NB4 (cell line): ENCODE measurements at regions not wholly inside any gene's neighbourhood (a gene's known extent, or its start where the extent isn't known, plus 50 kb on each side); places are given as distances from the start of the nearest gene placed in this dataset.
"Not testable (repeated sequence)": the region's sequence is repeated elsewhere in the genome, so short reads cannot be mapped to it uniquely, and the experiment has no call there.

ENCODE experiments used
- DNase-seq: peaks from one replicate; pipeline ENCODE4 v3.0.0; 2010; ENCODE audit warnings: low read depth
- H3K4me3 ChIP-seq: one replicate; pipeline ENCODE4 v1.5.1; 2011; ENCODE audit warnings: mild to moderate bottlenecking, low read depth, low read length, moderate library complexity
- MYC ChIP-seq: IDR thresholded peaks from 2 replicates; pipeline ENCODE4 v1.6.1; 2011; ENCODE audit warnings: low read depth, low read length
- POLR2A ChIP-seq: IDR thresholded peaks from 2 replicates; pipeline ENCODE4 v1.6.1; 2011; ENCODE audit warnings: mild to moderate bottlenecking; ENCODE audit not compliant: insufficient read length; ENCODE audit errors: extremely low read depth
- TF ChIP-seq, protein P1 (sequence below): IDR thresholded peaks from one replicate; pipeline ENCODE4 v1.5.1; 2012; ENCODE audit warnings: low read depth, low read length
- TF ChIP-seq, protein P2 (sequence below): IDR thresholded peaks from 2 replicates; pipeline ENCODE4 v1.6.1; 2011; ENCODE audit warnings: low read depth, low read length

DNA sequence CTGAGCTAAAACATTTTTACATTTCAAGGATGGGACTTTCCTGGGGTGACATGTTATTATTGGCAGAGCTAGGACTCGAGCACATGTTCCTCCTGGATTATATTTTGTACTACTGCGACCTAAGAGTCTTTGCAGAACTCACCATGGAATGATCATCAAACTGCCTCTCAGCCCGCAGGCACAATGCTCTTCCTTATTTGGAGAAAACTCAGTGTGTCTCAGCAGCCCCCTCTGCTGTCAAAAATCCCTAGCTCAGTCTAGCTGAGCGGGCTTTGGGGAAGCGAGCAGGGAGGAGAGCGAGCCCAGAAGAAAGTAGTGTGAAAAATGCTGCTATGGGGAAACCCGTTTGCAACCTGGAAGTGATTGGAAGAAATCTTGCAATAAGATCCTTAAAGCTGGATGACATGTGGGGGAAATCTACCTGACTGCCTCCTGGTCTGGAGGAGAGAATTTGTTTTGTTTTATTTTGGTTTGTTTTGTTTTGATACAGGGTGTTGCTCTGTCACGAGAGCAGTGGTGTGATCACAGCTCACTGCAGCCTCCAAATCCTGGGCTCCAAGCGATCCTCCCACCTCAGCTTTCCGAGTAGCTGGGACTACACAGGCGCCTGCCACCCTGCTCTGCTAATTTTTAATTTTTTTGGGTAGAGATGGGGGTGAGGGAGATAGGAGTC lies 89.9 kb upstream of the CLINT1 start:
- H3K4me3 ChIP-seq: no peak overlapping the region
- TF ChIP-seq POLR2A: no peak
- TF ChIP-seq, protein P1, sequence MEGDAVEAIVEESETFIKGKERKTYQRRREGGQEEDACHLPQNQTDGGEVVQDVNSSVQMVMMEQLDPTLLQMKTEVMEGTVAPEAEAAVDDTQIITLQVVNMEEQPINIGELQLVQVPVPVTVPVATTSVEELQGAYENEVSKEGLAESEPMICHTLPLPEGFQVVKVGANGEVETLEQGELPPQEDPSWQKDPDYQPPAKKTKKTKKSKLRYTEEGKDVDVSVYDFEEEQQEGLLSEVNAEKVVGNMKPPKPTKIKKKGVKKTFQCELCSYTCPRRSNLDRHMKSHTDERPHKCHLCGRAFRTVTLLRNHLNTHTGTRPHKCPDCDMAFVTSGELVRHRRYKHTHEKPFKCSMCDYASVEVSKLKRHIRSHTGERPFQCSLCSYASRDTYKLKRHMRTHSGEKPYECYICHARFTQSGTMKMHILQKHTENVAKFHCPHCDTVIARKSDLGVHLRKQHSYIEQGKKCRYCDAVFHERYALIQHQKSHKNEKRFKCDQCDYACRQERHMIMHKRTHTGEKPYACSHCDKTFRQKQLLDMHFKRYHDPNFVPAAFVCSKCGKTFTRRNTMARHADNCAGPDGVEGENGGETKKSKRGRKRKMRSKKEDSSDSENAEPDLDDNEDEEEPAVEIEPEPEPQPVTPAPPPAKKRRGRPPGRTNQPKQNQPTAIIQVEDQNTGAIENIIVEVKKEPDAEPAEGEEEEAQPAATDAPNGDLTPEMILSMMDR: peak; percentile 72
- TF ChIP-seq, protein P2, sequence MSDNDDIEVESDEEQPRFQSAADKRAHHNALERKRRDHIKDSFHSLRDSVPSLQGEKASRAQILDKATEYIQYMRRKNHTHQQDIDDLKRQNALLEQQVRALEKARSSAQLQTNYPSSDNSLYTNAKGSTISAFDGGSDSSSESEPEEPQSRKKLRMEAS: peak; percentile 56; the same call in 1 of the 2 replicates
- DNase-seq: peak; percentile 84

DNA sequence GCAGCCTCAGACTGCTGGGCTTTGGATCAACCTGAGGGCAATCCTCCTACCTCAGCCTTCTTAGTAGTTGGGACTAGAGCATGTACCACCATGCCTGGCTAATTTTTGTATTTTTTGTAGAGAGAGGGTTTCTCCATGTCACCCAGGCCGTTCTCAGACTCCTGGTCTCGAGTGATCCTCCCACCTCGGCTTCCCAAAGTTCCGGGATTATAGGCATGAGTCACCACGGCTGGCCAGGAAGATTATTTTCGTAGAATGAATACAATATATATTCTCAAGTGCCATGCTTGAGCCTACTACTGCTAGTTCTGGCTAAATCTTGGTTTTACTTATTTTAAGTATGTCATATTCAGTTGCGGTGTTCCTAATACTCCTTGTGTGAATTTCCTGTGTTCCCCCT lies 88.2 kb upstream of the CLINT1 start:
- TF ChIP-seq POLR2A (no peak), MYC (no peak)
- TF ChIP-seq, protein P2: no peak
- TF ChIP-seq, protein P1: no peak
- no peak for DNase-seq

DNA sequence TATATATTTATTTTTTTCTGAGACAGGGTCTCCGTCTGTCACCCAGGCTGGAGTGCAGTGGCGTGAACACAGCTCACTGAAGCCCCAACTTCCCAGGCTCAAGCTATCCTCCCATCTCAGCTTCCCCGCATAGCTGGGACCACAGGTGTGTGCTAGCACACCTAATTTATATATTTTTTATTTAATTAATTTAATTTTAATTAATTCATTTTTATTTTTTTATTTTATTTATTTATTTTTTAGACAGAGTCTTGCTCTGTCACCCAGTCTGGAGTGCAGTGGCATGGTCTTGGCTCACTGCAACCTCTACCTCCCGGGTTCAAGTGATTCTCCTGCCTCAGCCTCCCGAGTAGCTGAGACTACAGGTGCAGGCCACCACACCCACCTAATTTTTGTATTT lies 86.9 kb upstream of the CLINT1 start:
- DNase-seq, H3K4me3 ChIP-seq: not testable (repeated sequence)

More for the DNA sequence above, 88.2 kb upstream of the CLINT1 start:
- no peak overlapping the region for H3K4me3 ChIP-seq

DNA sequence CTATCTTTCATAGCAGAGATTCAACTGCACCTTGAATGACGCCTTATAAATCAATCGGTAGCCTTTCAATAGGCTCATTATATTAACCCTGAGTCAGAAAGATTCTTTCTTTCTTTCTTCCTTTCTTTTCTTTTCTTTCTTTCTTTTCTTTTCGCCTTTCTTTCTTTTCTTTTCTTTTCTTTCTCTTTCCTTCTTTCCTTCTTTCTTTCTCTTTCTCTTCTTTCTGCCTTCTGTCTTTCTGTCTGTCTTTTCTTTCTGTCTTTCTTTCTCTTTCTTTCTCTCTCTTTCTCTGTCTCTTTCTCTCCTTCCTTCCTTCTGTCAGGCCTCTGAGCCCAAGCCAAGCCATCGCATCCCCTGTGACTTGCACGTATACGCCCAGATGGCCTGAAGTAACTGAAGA lies 86.0 kb upstream of the CLINT1 start:
- no peak for DNase-seq
- TF ChIP-seq POLR2A (no peak), MYC (no peak)
- TF ChIP-seq, protein P1: no peak
- TF ChIP-seq, protein P2: no peak
- no peak overlapping the region for H3K4me3 ChIP-seq

DNA sequence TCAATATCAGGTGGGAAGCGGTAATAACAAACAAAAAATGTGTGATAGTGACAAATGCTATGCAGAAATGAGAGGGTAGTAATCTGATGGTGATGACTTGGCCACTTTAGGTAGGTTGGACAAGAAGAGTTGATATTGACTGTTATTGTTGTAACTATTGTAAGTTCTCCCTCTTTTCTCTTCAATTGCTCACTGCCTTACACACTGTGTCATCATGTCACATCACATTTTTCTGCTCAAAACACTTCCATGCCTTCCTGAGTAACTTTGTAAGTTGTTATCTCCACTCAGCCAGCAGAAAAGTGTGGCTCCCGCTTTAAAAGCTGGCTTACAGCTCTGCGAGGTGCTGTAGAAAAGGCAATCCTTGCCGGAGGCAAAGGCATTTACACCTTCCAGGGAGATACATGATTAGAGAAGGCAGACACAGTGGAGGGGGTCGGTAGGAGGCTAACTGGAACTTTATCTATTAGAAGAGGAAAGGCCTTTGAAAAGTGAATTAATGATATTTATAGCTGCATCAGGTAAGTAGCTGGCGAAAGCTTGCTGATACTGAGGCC lies 85.2 kb upstream of the CLINT1 start:
- no peak for TF ChIP-seq MYC
- no peak for DNase-seq
- H3K4me3 ChIP-seq: no peak overlapping the region

DNA sequence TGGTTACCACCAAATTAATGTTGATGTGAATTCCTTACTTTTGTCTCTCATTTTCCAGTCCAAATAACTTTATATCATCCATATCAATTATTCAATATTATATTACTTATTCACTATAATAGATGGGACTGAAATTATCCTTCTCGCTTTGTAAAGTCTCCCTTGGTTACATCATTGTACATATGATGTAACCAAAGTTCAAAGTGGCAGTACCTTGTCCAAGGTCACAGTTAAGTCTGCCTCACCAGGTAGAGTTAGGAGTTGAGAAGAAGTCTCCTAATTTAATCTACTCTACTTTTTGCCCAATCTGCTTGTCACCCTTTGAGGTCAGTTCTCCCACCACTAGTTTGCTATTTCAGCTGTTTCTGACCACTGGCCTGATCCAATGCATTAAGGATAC lies 83.7 kb upstream of the CLINT1 start:
- no peak for DNase-seq
- TF ChIP-seq, protein P1: no peak
- no peak overlapping the region for H3K4me3 ChIP-seq

DNA sequence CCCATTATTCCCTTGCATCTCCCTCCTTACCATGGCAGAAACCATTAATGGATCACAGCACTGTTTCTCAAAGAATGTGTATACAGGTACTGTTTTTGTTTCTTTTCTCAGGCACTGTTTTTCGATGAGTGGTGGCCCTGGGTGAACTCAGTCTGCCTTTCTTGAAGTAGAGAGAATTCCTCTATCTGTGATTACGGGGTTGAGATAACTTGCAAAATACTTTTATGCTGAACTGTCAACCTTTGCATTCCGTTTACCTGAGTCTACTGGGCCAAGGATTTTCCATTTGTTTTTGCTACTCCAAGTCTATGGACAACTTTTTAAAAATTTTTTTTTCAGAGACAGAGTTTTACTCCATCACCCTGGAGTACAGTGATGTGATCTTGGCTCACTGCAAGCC lies 82.7 kb upstream of the CLINT1 start:
- TF ChIP-seq, protein P1: no peak
- no peak for TF ChIP-seq POLR2A
- TF ChIP-seq MYC: no peak
- TF ChIP-seq, protein P2: no peak
- DNase-seq: no peak
- H3K4me3 ChIP-seq: no peak overlapping the region

DNA sequence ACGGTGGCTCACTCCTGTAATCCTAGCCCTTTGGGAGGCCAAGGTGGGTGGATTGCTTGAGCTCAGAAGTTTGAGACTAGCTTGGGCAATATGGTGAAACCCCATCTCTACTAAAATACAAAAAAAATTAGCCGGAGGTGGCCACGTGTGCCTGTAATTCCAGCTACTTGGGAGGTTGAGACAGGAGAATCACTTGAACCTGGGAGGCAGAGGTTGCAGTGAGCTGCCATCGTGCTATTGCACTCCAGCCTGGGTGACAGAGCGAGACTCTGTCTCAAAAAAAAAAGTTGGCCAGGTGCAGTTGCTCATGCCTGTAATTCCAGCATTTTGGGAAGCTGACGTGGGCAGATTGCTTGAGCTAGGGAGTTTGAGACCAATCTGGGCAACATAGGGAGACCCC lies 79.2 kb upstream of the CLINT1 start:
- not testable (repeated sequence) for H3K4me3 ChIP-seq, DNase-seq

DNA sequence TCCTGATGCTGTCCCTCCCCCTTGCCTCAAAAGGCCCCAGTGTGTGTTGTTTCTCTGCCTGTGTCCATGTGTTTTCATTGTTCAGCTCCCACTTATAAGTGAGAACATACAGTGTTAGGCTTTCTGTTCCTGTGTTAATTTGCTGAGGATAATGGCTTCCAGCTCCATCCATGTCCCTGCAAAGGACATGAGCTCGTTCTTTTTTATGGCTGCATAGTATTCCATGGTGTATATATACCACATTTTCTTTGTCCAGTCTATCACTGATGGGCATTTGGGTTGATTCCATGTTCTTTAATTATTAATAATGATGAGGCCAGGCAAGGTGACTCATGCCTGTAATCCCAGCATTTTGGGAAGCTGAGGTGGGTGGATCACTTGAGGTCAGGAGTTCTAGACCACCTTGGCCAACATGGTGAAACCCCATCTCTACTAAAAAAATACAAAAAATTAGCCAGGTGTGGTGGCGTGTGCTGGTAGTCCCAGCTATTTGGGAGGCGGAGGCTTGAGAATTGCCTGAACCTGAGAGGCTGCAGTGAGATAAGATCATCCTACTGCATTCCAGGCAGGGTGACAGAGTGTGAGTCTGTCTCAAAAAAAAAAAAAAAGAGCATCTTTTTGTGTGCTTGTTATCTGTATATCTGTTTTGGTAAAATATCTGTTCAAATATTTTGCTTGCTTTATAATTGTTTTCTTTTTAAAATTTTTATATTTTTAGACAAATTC lies 78.0 kb upstream of the CLINT1 start:
- not testable (repeated sequence) for DNase-seq, H3K4me3 ChIP-seq
